GM12878 (cell line): ENCODE measurements at regions not wholly inside any gene's neighbourhood (a gene's known extent, or its start where the extent isn't known, plus 50 kb on each side); places are given as distances from the start of the nearest gene placed in this dataset.

Experiments
- ATAC-seq: fragments of 200-7000 bp; cut with Tn5 transposase; 3 replicates; pipeline ENCODE4 v1.9.1; 2020; ENCODE audit warnings: mild to moderate bottlenecking, moderate library complexity
- BruUV-seq: library from RNA; stranded (reverse); fragments of 400-500 nt; replicated peaks from 2 replicates; lab custom pipeline; 2021; lab: Mats Ljungman, UMichigan
- CTCF ChIA-PET: fragments of 300-600 bp; sonication (Branson Sonifier 250); formaldehyde crosslinking; extraction: SDS; loops from one replicate; lab custom pipeline; 2021; ENCODE audit warnings: inconsistent platforms; lab: Yijun Ruan, JAX
- POLR2A ChIA-PET: fragments of 350-600 bp; formaldehyde crosslinking; extraction: SDS; loops from one replicate; lab custom pipeline; 2021; ENCODE audit warnings: inconsistent platforms; lab: Charles Lee
- RAD21 ChIA-PET: fragments of 300-600 bp; sonication (Branson Sonifier 250); formaldehyde crosslinking; loops from one replicate; lab custom pipeline; 2023; ENCODE audit warnings: antibody characterized with exemption; ENCODE audit not compliant: unreplicated experiment; lab: Charles Lee
- SMC1A ChIA-PET: fragments of 300-600 bp; sonication (Branson Sonifier 250); formaldehyde crosslinking; loops from one replicate; lab custom pipeline; 2023; ENCODE audit not compliant: unreplicated experiment, uncharacterized antibody; lab: Charles Lee
- DNase-seq: peaks from one replicate; pipeline ENCODE4 v3.0.0-alpha.2; 2011; ENCODE audit warnings: low read depth, low spot score
- FAIRE-seq: peaks from 3 replicates; lab custom pipeline; 2011; peaks lifted over from hg19 to GRCh38; lab: Jason Lieb, UNC
- H2AFZ ChIP-seq: 2 replicates; pipeline ENCODE4 v1.6.0; 2011; ENCODE audit warnings: low read depth, low read length, control low read depth; ENCODE audit not compliant: control insufficient read depth
- H3K27ac ChIP-seq: 2 replicates; pipeline ENCODE4 v1.5.1; 2011; ENCODE audit warnings: control low read depth; ENCODE audit not compliant: control insufficient read depth, insufficient read depth
- H3K27me3 ChIP-seq, 2 experiments: replicated peaks in 1 of 2; 2 replicates each; pipeline versions ENCODE4 v1.6.0 to v1.6.1; 2011; ENCODE audit warnings: low read length in 1 of 2; ENCODE audit not compliant: control insufficient read depth in 2 of 2, insufficient read depth in 2 of 2
- H3K36me3 ChIP-seq, 2 experiments: 2 replicates each; pipeline ENCODE4 v1.5.1; 2011; ENCODE audit warnings: low read length in 1 of 2; ENCODE audit not compliant: control insufficient read depth in 2 of 2, insufficient read depth in 2 of 2
- H3K4me1 ChIP-seq: 2 replicates; pipeline ENCODE4 v1.6.1; 2011; ENCODE audit warnings: mild to moderate bottlenecking, low read length, moderate library complexity, mixed read lengths; ENCODE audit not compliant: control insufficient read depth, insufficient read depth
- H3K4me2 ChIP-seq: 2 replicates; pipeline ENCODE4 v1.6.0; 2011; ENCODE audit warnings: control low read depth; ENCODE audit not compliant: control insufficient read depth, insufficient read depth
- H3K4me3 ChIP-seq: fragments of 200-600 bp; sonication (generic); 2 replicates; pipeline ENCODE4 v1.5.1; 2016
- H3K79me2 ChIP-seq: 2 replicates; pipeline ENCODE4 v1.6.0; 2011; ENCODE audit warnings: low read length; ENCODE audit not compliant: control insufficient read depth, insufficient read depth
- H3K9ac ChIP-seq: 2 replicates; pipeline ENCODE4 v1.8.0; 2011; ENCODE audit warnings: low read length, control low read depth, mixed read lengths; ENCODE audit not compliant: control insufficient read depth, insufficient read depth
- H3K9me3 ChIP-seq: replicated peaks from 3 replicates; pipeline ENCODE4 v1.5.1; 2011; ENCODE audit warnings: mild to moderate bottlenecking, low read length; ENCODE audit not compliant: control insufficient read depth, insufficient read depth
- H4K20me1 ChIP-seq: 2 replicates; pipeline ENCODE4 v1.6.0; 2011; ENCODE audit not compliant: control insufficient read depth, insufficient read depth
- CUX1 ChIP-seq: IDR thresholded peaks from 2 replicates; pipeline ENCODE4 v1.6.1; 2012; ENCODE audit warnings: improper control_type of control experiment, low read depth, low read length; ENCODE audit not compliant: insufficient replicate concordance
- ESRRA ChIP-seq: IDR thresholded peaks from 2 replicates; pipeline ENCODE4 v1.6.1; 2012; ENCODE audit warnings: mild to moderate bottlenecking, low read length, improper control_type of control experiment
- HSF1 ChIP-seq: fragments of 150-350 bp; IDR thresholded peaks from 2 replicates; pipeline ENCODE4 v1.6.1; 2014; ENCODE audit warnings: mild to moderate bottlenecking, low read depth, low read length
- JUNB ChIP-seq: IDR thresholded peaks from 2 replicates; pipeline ENCODE4 v1.6.1; 2016; ENCODE audit warnings: antibody characterized with exemption, mild to moderate bottlenecking
- NFXL1 ChIP-seq: fragments of 450-650 bp; IDR thresholded peaks from 2 replicates; pipeline ENCODE4 v1.6.1; 2017; ENCODE audit warnings: antibody characterized with exemption, mild to moderate bottlenecking, borderline replicate concordance
- SPI1 ChIP-seq: IDR thresholded peaks from 2 replicates; pipeline ENCODE4 v1.6.1; 2011; ENCODE audit warnings: low read depth, mild to moderate bottlenecking, low read length, moderate library complexity, borderline replicate concordance; ENCODE audit not compliant: insufficient read depth
- ZBED1 ChIP-seq: IDR thresholded peaks from 2 replicates; pipeline ENCODE4 v1.6.1; 2016; ENCODE audit warnings: borderline replicate concordance
- ZBTB11 ChIP-seq: fragments of 450-650 bp; formaldehyde crosslinking; IDR thresholded peaks from 2 replicates; pipeline ENCODE4 v1.5.0; 2022; ENCODE audit warnings: mild to moderate bottlenecking, missing genetic modification characterization
- WGBS: methylation state at CpG from one replicate; pipeline ENCODE4 v1.1.6; 2016; ENCODE audit warnings: low lambda C conversion rate; ENCODE audit not compliant: insufficient replicate concordance, insufficient coverage; ENCODE audit errors: missing lambda C conversion rate; 5-methylcytosine and 5-hydroxymethylcytosine counted together
- in situ Hi-C: fragments of 300-500 bp; cut with MboI; formaldehyde crosslinking; loops from 9 replicates; pipeline ENCODE4 v1.14.3; 2018; ENCODE audit warnings: mixed read lengths
- intact Hi-C: fragments of 100-400 bp; cut with micrococcal nuclease; formaldehyde crosslinking; loops from one replicate; pipeline ENCODE4 v1.14.2; 2022; ENCODE audit not compliant: unreplicated experiment

- no peak overlapping the region for H3K4me3 ChIP-seq
- 96% methylated on average over 3 of the region's 3 CpGs for WGBS
- intact Hi-C loops (no loop called here), in situ Hi-C loops (no loop called here)
- TF ChIP-seq CUX1 (no peak), SPI1 (no peak), JUNB (no peak), ZBTB11 (CRISPR knock-in tag) (no peak), NFXL1 (no peak), ESRRA (no peak), HSF1 (no peak), ZBED1 (no peak)
- FAIRE-seq (no peak), DNase-seq (no peak), ATAC-seq (no peak)
- no peaks in the 10 kb centered on the region for H4K20me1 ChIP-seq
- ChIA-PET SMC1A (no interaction called here), CTCF (interaction anchor here (0.6 to 3.6 kb wide), 2 partner anchors 24 to 93 kb away, joined by 3 to 18 read pairs; no protein-coding TSS in a partner anchor), POLR2A (no interaction called here), RAD21 (no interaction called here)
- no peaks in the 10 kb centered on the region for H3K27me3 ChIP-seq
- BruUV-seq, result no TSS peak
- H3K27ac ChIP-seq, result no peak overlapping the region
- no peak overlapping the region for H3K4me2 ChIP-seq
- H3K9ac ChIP-seq, result no peak overlapping the region
- H3K4me1 ChIP-seq, result peaks cover 10% of the 10 kb centered on the region
- no peaks in the 10 kb centered on the region for H3K9me3 ChIP-seq
- no peaks in the 10 kb centered on the region for H3K79me2 ChIP-seq
- no peaks in the 10 kb centered on the region for H3K36me3 ChIP-seq
- no peak overlapping the region for H2AFZ ChIP-seq
Observed at GRCh38 chr5:72586788-72587530, 79.7 kb upstream of the ZNF366 start.
